ENCODE measurements at regions not wholly inside any gene's neighbourhood (a gene's known extent, or its start where the extent isn't known, plus 50 kb on each side); places are given as distances from the start of the nearest gene placed in this dataset.

DNA sequence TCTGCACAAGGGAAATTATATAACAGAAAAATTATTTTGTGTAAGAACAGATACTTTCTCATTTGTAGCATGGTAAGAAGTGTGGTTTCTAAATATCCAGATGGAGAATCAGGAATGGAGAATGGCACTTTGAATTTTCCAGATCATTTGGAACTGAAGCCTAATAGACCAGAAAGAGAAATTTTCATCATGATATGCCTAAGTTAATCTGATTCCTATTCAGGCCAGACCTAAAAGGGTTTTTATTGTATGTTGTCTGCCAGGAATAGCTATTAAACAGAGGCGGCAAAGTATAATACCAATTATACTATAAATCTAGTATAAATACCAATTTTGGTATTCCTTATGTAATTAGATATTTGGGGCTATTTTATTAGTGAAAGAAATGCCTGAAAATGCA lies 382.7 kb upstream of the FAR2 start:
- Histone ChIP-seq H4K20me1 (ENCODE audit: control insufficient read depth, extremely low read depth, insufficient read depth, low read length) (no peaks in the 10 kb centered on the region), H3K4me1 (ENCODE audit: control insufficient read depth, extremely low read depth, insufficient read depth, low read length) (no peaks in the 10 kb centered on the region), H3K27me3 (ENCODE audit: control insufficient read depth, extremely low read depth, insufficient read depth, low read length) (no peaks in the 10 kb centered on the region), H3K9me3 (ENCODE audit: control insufficient read depth, low read depth, low read length) (no peaks in the 10 kb centered on the region), H3K27ac (ENCODE audit: control insufficient read depth, insufficient read depth, low read length) (no peak overlapping the region), H3K9me1 (ENCODE audit: control insufficient read depth, extremely low read depth, insufficient read depth, low read length) (no peaks in the 10 kb centered on the region), H3K4me3 (ENCODE audit: control insufficient read depth in 2 of 3, extremely low read depth in 1 of 3, insufficient read depth in 2 of 3, low read depth in 1 of 3, low read length in 3 of 3) (no peak overlapping the region), H3K9ac (ENCODE audit: control insufficient read depth, extremely low read depth, insufficient read depth, low read length) (no peak overlapping the region), H3K36me3 (ENCODE audit: control insufficient read depth in 2 of 2, extremely low read depth in 1 of 2, insufficient read depth in 2 of 2, low read length in 2 of 2) (no peaks in the 10 kb centered on the region), H3K4me2 (ENCODE audit: control insufficient read depth, extremely low read depth, insufficient read depth, low read depth, low read length) (no peak overlapping the region), H3K79me2 (ENCODE audit: control insufficient read depth, insufficient read depth, low read length) (no peaks in the 10 kb centered on the region), H2AFZ (ENCODE audit: control insufficient read depth, low read length) (no peak overlapping the region)
- FAIRE-seq (no peak), DNase-seq (ENCODE audit: low read depth, low spot score) (no peak)
- TF ChIP-seq, protein P1, sequence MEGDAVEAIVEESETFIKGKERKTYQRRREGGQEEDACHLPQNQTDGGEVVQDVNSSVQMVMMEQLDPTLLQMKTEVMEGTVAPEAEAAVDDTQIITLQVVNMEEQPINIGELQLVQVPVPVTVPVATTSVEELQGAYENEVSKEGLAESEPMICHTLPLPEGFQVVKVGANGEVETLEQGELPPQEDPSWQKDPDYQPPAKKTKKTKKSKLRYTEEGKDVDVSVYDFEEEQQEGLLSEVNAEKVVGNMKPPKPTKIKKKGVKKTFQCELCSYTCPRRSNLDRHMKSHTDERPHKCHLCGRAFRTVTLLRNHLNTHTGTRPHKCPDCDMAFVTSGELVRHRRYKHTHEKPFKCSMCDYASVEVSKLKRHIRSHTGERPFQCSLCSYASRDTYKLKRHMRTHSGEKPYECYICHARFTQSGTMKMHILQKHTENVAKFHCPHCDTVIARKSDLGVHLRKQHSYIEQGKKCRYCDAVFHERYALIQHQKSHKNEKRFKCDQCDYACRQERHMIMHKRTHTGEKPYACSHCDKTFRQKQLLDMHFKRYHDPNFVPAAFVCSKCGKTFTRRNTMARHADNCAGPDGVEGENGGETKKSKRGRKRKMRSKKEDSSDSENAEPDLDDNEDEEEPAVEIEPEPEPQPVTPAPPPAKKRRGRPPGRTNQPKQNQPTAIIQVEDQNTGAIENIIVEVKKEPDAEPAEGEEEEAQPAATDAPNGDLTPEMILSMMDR (optimal IDR thresholded peaks at IDR 0.05 in 1 of 3, IDR thresholded peaks at IDR 0.05 in 1 of 3, conservative IDR thresholded peaks at IDR 0.05 in 1 of 3; ENCODE audit: extremely low read depth in 1 of 3, insufficient read depth in 2 of 3, low read length in 3 of 3), result no peak
- no peak for TF ChIP-seq EZH2 (IDR thresholded peaks at IDR 0.05; ENCODE audit: low read length)
- dilution Hi-C loops (cut with MboI; ENCODE audit: extremely low pct_ligation_motif_present, low sequenced_read_pairs), result no loop called here

DNA sequence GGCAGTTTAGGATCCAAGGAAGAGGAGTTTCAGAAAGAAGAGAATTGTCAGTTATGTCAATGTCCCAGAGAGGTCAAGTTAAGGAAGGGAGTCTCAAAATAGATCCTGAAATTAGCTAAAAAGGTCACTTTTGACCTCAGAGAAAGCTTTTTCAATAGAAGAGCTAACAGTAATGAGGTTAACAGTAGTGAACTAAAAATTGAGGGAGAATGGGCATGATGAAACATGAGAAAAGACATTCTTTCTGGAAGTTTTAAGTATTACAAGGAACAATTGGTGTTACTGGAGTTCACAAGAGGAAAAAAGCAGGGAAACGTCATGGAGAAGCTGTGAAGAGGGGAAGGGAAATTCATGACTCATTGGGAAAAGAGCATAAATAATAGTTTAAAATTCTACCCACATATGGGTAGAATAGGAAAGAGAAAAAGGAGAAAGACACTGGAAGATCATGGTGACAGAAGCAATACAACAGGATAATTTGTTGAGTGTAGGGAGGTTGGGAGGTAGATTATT lies 381.2 kb upstream of the FAR2 start:
- Histone ChIP-seq H3K4me2 (ENCODE audit: control insufficient read depth, extremely low read depth, insufficient read depth, low read depth, low read length) (no peak overlapping the region), H3K36me3 (ENCODE audit: control insufficient read depth in 2 of 2, extremely low read depth in 1 of 2, insufficient read depth in 2 of 2, low read length in 2 of 2) (no peaks in the 10 kb centered on the region)
- no peak for TF ChIP-seq EZH2 (IDR thresholded peaks at IDR 0.05; ENCODE audit: low read length)
- TF ChIP-seq, protein P1 (optimal IDR thresholded peaks at IDR 0.05 in 1 of 3, IDR thresholded peaks at IDR 0.05 in 1 of 3, conservative IDR thresholded peaks at IDR 0.05 in 1 of 3; ENCODE audit: extremely low read depth in 1 of 3, insufficient read depth in 2 of 3, low read length in 3 of 3), result no peak

More for the DNA sequence above, 381.2 kb upstream of the FAR2 start:
- no peak for DNase-seq (ENCODE audit: low read depth, low spot score)
- Histone ChIP-seq H4K20me1 (ENCODE audit: control insufficient read depth, extremely low read depth, insufficient read depth, low read length) (no peaks in the 10 kb centered on the region), H3K27ac (ENCODE audit: control insufficient read depth, insufficient read depth, low read length) (no peak overlapping the region), H3K79me2 (ENCODE audit: control insufficient read depth, insufficient read depth, low read length) (no peaks in the 10 kb centered on the region), H3K27me3 (ENCODE audit: control insufficient read depth, extremely low read depth, insufficient read depth, low read length) (no peaks in the 10 kb centered on the region), H3K9ac (ENCODE audit: control insufficient read depth, extremely low read depth, insufficient read depth, low read length) (no peak overlapping the region), H2AFZ (ENCODE audit: control insufficient read depth, low read length) (no peak overlapping the region), H3K9me3 (ENCODE audit: control insufficient read depth, low read depth, low read length) (no peaks in the 10 kb centered on the region), H3K4me3 (ENCODE audit: control insufficient read depth in 2 of 3, extremely low read depth in 1 of 3, insufficient read depth in 2 of 3, low read depth in 1 of 3, low read length in 3 of 3) (no peak overlapping the region), H3K9me1 (ENCODE audit: control insufficient read depth, extremely low read depth, insufficient read depth, low read length) (no peaks in the 10 kb centered on the region), H3K4me1 (ENCODE audit: control insufficient read depth, extremely low read depth, insufficient read depth, low read length) (no peaks in the 10 kb centered on the region)
- dilution Hi-C loops (cut with MboI; ENCODE audit: extremely low pct_ligation_motif_present, low sequenced_read_pairs), result no loop called here
- FAIRE-seq, result no peak

All from keratinocyte (primary cell).